ENCODE measurements at regions not wholly inside any gene's neighbourhood (a gene's known extent, or its start where the extent isn't known, plus 50 kb on each side); places are given as distances from the start of the nearest gene placed in this dataset.

DNA sequence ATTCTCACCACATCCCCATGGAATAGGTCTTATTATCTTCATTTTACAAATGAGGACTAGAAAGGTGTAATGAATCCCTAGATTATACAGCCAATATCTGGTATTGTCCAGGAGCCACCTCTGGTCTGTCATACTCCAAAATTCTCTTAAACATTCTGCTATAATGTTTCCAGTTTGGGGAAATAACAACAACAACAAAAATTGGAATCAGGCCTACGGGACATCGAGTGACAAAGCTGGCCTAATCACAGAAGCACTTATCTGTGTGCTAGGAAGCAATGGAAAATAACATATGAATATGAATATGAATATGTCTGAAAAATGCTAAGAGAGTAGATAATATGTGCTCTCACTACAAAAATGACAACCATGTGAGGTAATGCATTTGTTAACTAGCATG is 264.1 kb downstream of the GASK1B start:
- H3K27me3 ChIP-seq = no peaks in the 10 kb centered on the region
- H3K36me3 ChIP-seq = no peaks in the 10 kb centered on the region
- H3K27ac ChIP-seq = no peak overlapping the region
- H3K4me1 ChIP-seq = no peaks in the 10 kb centered on the region
- H3K9me3 ChIP-seq = no peaks in the 10 kb centered on the region
- 75 to 82% (median 82%) methylated on average over 2 of the region's 2 CpGs for WGBS, 4 donors
- TF ChIP-seq POLR2A (IDR thresholded peaks at IDR 0.05) = no peak
- TF ChIP-seq, protein P1, sequence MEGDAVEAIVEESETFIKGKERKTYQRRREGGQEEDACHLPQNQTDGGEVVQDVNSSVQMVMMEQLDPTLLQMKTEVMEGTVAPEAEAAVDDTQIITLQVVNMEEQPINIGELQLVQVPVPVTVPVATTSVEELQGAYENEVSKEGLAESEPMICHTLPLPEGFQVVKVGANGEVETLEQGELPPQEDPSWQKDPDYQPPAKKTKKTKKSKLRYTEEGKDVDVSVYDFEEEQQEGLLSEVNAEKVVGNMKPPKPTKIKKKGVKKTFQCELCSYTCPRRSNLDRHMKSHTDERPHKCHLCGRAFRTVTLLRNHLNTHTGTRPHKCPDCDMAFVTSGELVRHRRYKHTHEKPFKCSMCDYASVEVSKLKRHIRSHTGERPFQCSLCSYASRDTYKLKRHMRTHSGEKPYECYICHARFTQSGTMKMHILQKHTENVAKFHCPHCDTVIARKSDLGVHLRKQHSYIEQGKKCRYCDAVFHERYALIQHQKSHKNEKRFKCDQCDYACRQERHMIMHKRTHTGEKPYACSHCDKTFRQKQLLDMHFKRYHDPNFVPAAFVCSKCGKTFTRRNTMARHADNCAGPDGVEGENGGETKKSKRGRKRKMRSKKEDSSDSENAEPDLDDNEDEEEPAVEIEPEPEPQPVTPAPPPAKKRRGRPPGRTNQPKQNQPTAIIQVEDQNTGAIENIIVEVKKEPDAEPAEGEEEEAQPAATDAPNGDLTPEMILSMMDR (IDR thresholded peaks at IDR 0.05) = no peak
- DNase-seq (no peak), ATAC-seq (no peak)
- H3K4me3 ChIP-seq = no peak overlapping the region
- intact Hi-C loops (cut with DNase I) = no loop called here

DNA sequence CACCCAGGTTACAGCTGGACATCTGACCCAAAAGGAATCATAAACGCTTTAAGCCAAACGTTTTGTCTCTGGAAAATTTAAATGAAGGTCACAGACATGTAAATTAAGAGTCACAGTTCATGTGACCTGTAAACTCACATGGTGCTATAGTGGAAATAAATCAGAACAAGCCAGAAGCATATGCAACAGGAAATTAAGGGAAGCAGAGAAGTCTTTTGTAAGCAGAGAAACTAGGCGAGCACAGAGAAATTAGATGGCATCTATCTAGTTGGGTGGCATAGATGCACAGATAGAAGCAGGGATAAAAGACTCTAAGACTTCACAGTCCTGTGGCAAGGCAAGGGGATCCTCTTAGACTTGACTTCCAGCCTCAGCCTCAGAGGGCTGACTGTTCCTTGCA is 264.8 kb downstream of the GASK1B start:
- WGBS, 4 donors = 62 to 68% (median 64%) methylated on average over 3 of the region's 3 CpGs
- Histone ChIP-seq H3K4me3 (no peak overlapping the region), H3K4me1 (no peaks in the 10 kb centered on the region), H3K36me3 (no peaks in the 10 kb centered on the region), H3K9me3 (no peaks in the 10 kb centered on the region), H3K27me3 (no peaks in the 10 kb centered on the region), H3K27ac (no peak overlapping the region)
- TF ChIP-seq, protein P1 (IDR thresholded peaks at IDR 0.05) = no peak
- TF ChIP-seq POLR2A (IDR thresholded peaks at IDR 0.05) = no peak
- intact Hi-C loops (cut with DNase I) = no loop called here
- ATAC-seq (no peak), DNase-seq (no peak)

DNA sequence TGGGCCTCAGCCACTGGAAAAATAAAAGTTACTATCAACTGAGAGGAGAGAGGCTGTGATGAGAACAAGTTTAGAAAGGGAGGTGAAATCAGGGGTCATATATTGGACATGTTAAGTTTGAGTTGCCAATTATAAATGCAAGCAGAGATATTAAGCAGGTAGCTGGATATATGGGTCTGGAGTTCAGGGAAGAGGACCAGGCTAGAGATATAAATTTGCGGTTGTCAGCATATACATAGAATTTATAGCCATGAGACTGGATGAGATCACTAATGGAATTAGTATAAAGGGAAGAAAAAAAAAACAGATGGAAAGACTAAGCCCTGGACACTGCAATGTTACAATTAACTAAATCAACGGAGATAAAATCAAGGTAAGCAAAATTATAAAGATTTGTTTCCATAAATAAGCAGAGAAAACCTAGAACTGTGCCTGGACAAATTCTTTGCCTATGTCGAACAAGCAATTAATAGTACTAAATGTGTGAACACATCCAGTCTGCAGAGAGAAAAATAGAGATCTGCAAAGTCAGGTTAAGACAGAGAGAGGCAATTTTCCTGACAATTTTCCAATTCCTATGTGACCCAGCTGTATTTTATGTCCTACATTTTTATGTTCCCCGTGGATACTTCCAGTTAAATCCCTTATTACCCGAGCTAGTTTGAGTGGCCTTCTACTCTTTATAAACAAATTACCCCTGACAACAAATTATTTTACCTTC is 265.4 kb downstream of the GASK1B start:
- TF ChIP-seq, protein P1 (IDR thresholded peaks at IDR 0.05) = no peak
- TF ChIP-seq POLR2A (IDR thresholded peaks at IDR 0.05) = no peak
- DNase-seq (no peak), ATAC-seq (no peak)
- H3K9me3 ChIP-seq = no peaks in the 10 kb centered on the region
- no peaks in the 10 kb centered on the region for H3K36me3 ChIP-seq
- 75 to 82% (median 81%) methylated on average over 5 of the region's 5 CpGs for WGBS, 4 donors
- H3K4me1 ChIP-seq = no peaks in the 10 kb centered on the region
- intact Hi-C loops (cut with DNase I) = no loop called here
- H3K4me3 ChIP-seq = no peak overlapping the region
- no peak overlapping the region for H3K27ac ChIP-seq
- H3K27me3 ChIP-seq = no peaks in the 10 kb centered on the region

DNA sequence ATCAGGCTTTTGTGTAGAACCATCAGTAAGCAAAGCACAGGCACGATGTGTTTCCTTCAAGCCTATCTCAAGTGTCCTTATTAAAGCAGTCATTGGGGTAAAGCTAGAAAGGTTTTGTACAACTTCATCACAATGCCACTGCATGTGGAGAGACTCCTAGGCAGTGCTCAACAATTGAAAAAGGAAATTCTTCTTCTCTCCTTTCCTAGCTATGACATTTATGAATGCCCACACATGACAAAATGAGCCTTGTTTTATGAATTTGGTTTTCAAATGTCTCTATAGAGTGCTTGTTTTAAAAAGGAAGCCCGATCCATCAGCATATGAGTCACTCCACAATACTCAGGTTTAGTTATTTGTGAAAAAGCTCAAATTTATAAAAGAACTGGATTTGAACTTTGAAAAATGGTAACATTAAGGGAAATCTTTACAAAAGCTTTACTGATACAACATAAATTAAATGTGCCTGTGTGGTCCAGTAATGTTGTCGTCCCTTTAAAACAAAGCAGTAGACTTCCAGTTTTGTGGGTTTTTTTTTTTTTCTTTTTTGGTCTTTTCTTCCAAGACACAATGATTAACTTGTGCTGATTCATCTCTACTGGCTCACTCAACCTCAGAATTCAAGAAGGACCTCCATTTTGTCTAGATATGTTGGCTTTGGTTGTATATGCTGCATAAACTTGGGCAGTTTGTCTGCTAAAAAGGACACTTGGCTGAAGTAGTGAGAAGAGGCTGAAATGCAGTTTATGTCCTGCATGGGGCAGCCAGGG is 273.8 kb downstream of the GASK1B start:
- H3K4me3 ChIP-seq = no peak overlapping the region
- no peaks in the 10 kb centered on the region for H3K27me3 ChIP-seq
- intact Hi-C loops (cut with DNase I) = no loop called here
- 77 to 84% (median 79%) methylated on average over 3 of the region's 3 CpGs for WGBS, 4 donors
- no peaks in the 10 kb centered on the region for H3K4me1 ChIP-seq
- peaks cover 0 to 6% (median 0%) of the 10 kb centered on the region in 12 donors for H3K9me3 ChIP-seq
- TF ChIP-seq, protein P1 (IDR thresholded peaks at IDR 0.05) = no peak
- TF ChIP-seq POLR2A (IDR thresholded peaks at IDR 0.05) = no peak
- H3K27ac ChIP-seq = no peak overlapping the region
- DNase-seq = no peak
- ATAC-seq = no peak
- H3K36me3 ChIP-seq = no peaks in the 10 kb centered on the region
